H1 (cell line): ENCODE measurements at regions not wholly inside any gene's neighbourhood (a gene's known extent, or its start where the extent isn't known, plus 50 kb on each side); places are given as distances from the start of the nearest gene placed in this dataset.

Experiments
- CTCF ChIA-PET: fragments of 300-600 bp; sonication (Branson Sonifier 250); formaldehyde crosslinking; loops from one replicate; lab custom pipeline; 2021; ENCODE audit not compliant: partially characterized antibody; lab: Charles Lee
- POLR2A ChIA-PET: fragments of 300-600 bp; sonication (Branson Sonifier 250); formaldehyde crosslinking; loops from one replicate; lab custom pipeline; 2021; ENCODE audit warnings: inconsistent platforms; ENCODE audit not compliant: partially characterized antibody; lab: Charles Lee
- DNase-seq, 2 experiments: peaks; one replicate each; pipeline versions ENCODE4 v3.0.0 to v3.0.0-alpha.2; 2010 to 2022; ENCODE audit warnings: low spot score in 2 of 2, low read depth in 1 of 2, mixed read lengths in 1 of 2
- FAIRE-seq: peaks from 2 replicates; lab custom pipeline; 2011; peaks lifted over from hg19 to GRCh38; lab: Jason Lieb, UNC
- H2AFZ ChIP-seq: 2 replicates; pipeline ENCODE4 v1.8.1; 2012; ENCODE audit warnings: low read length, inconsistent platforms
- H2AK5ac ChIP-seq: 2 replicates; pipeline ENCODE4 v1.6.1; 2013; ENCODE audit warnings: low read depth, low read length
- H2BK120ac ChIP-seq: replicated peaks from 2 replicates; pipeline ENCODE3; 2013; ENCODE audit warnings: low read depth, low read length, inconsistent platforms
- H2BK12ac ChIP-seq: 2 replicates; pipeline ENCODE4 v1.6.1; 2013; ENCODE audit warnings: low read depth, low read length
- H2BK15ac ChIP-seq: 2 replicates; pipeline ENCODE4 v1.6.1; 2013; ENCODE audit warnings: low read length
- H2BK20ac ChIP-seq: 2 replicates; pipeline ENCODE4 v1.6.1; 2013; ENCODE audit warnings: low read length
- H2BK5ac ChIP-seq: 2 replicates; pipeline ENCODE4 v1.6.1; 2013; ENCODE audit warnings: low read depth, low read length
- H3K14ac ChIP-seq: 2 replicates; pipeline ENCODE4 v1.6.1; 2013; ENCODE audit warnings: inconsistent platforms; ENCODE audit not compliant: insufficient read length
- H3K18ac ChIP-seq: 2 replicates; pipeline ENCODE4 v1.6.1; 2013; ENCODE audit warnings: low read length; ENCODE audit errors: extremely low read depth
- H3K23ac ChIP-seq: 2 replicates; pipeline ENCODE4 v1.6.1; 2013; ENCODE audit warnings: inconsistent platforms; ENCODE audit not compliant: insufficient read length
- H3K23me2 ChIP-seq: 2 replicates; pipeline ENCODE4 v1.6.1; 2013; ENCODE audit warnings: low read depth, low read length
- H3K27ac ChIP-seq: 2 replicates; pipeline ENCODE4 v1.6.1; 2011; ENCODE audit warnings: low read depth, low read length, inconsistent platforms
- H3K27me3 ChIP-seq, 4 experiments: replicated peaks in 1 of 4; 1 replicate in 1 of 4; 2 replicates in 3 of 4; pipeline versions ENCODE4 v1.6.1 to v1.8.1; 2011 to 2013; ENCODE audit warnings: low read length in 3 of 4, mild to moderate bottlenecking in 3 of 4, inconsistent platforms in 2 of 4, mixed read lengths in 2 of 4, moderate library complexity in 1 of 4; ENCODE audit not compliant: control insufficient read depth in 3 of 4, insufficient read depth in 3 of 4; ENCODE audit errors: extremely low read depth in 1 of 4
- H3K36me3 ChIP-seq, 4 experiments: 2 replicates each; pipeline versions ENCODE4 v1.6.1 to v1.8.1; 2011 to 2013; ENCODE audit warnings: mild to moderate bottlenecking in 4 of 4, low read length in 3 of 4, moderate library complexity in 2 of 4, control low read depth in 1 of 4, inconsistent platforms in 1 of 4; ENCODE audit not compliant: insufficient read depth in 4 of 4, control insufficient read depth in 2 of 4
- H3K4ac ChIP-seq: replicated peaks from 2 replicates; pipeline ENCODE3; 2013; ENCODE audit warnings: low read length, low read depth, mixed read lengths, inconsistent platforms; ENCODE audit not compliant: insufficient read length
- H3K4me1 ChIP-seq, 4 experiments: replicated peaks in 1 of 4; 1 replicate in 1 of 4; 2 replicates in 3 of 4; pipeline versions ENCODE4 v1.6.1 to v1.8.1; 2011 to 2013; ENCODE audit warnings: low read length in 3 of 4, inconsistent platforms in 2 of 4, mixed read lengths in 1 of 4; ENCODE audit not compliant: insufficient read depth in 4 of 4, control insufficient read depth in 3 of 4
- H3K4me2 ChIP-seq, 2 experiments: 2 replicates each; pipeline versions ENCODE4 v1.6.1 to v1.8.1; 2011 to 2013; ENCODE audit warnings: low read depth in 2 of 2, low read length in 2 of 2, control low read depth in 1 of 2, inconsistent platforms in 1 of 2, mild to moderate bottlenecking in 1 of 2; ENCODE audit not compliant: insufficient read depth in 1 of 2
- H3K4me3 ChIP-seq, 4 experiments: fragments of 200-600, 300-600 bp in 1 of 4; sonication (generic), shearing (Covaris generic), sonication (Bioruptor Twin) in 1 of 4; 2 replicates each; pipeline versions ENCODE4 v1.5.1 to v1.8.1; 2011 to 2016; ENCODE audit warnings: low read length in 4 of 4, low read depth in 3 of 4, control low read depth in 2 of 4, inconsistent platforms in 2 of 4, mild to moderate bottlenecking in 2 of 4, mixed read lengths in 1 of 4, moderate library complexity in 1 of 4; ENCODE audit not compliant: insufficient read depth in 2 of 4; ENCODE audit errors: extremely low read depth in 1 of 4
- H3K56ac ChIP-seq: replicated peaks from 2 replicates; pipeline ENCODE3; 2013; ENCODE audit warnings: low read depth, mild to moderate bottlenecking, mixed read lengths, low read length, inconsistent platforms; ENCODE audit not compliant: insufficient read length
- H3K79me1 ChIP-seq: 2 replicates; pipeline ENCODE4 v1.6.1; 2013; ENCODE audit warnings: low read depth, low read length, control low read depth
- H3K79me2 ChIP-seq, 2 experiments: 2 replicates each; pipeline versions ENCODE4 v1.6.1 to v1.8.1; 2012 to 2013; ENCODE audit warnings: low read length in 2 of 2, mild to moderate bottlenecking in 2 of 2, inconsistent platforms in 1 of 2; ENCODE audit not compliant: insufficient read depth in 2 of 2, control insufficient read depth in 1 of 2
- H3K9ac ChIP-seq, 4 experiments: replicated peaks in 1 of 4; 1 replicate in 1 of 4; 2 replicates in 3 of 4; pipeline versions ENCODE4 v1.6.1 to v1.8.1; 2011 to 2013; ENCODE audit warnings: low read depth in 3 of 4, low read length in 3 of 4, control low read depth in 2 of 4, mild to moderate bottlenecking in 2 of 4, moderate library complexity in 2 of 4, inconsistent platforms in 1 of 4; ENCODE audit errors: extremely low read depth in 1 of 4
- H3K9me3 ChIP-seq, 2 experiments: 2 replicates each; pipeline versions ENCODE4 v1.6.1 to v1.8.1; 2012 to 2013; ENCODE audit warnings: mild to moderate bottlenecking in 2 of 2, moderate library complexity in 2 of 2, control low read depth in 1 of 2, inconsistent platforms in 1 of 2, low read depth in 1 of 2, low read length in 1 of 2, mixed read lengths in 1 of 2; ENCODE audit not compliant: insufficient read depth in 2 of 2
- H4K20me1 ChIP-seq, 2 experiments: replicated peaks in 1 of 2; 2 replicates each; pipeline versions ENCODE3 to v1.8.1; 2011 to 2013; ENCODE audit warnings: inconsistent platforms in 2 of 2, low read length in 2 of 2, mild to moderate bottlenecking in 1 of 2; ENCODE audit not compliant: insufficient read depth in 2 of 2, control insufficient read depth in 1 of 2
- H4K5ac ChIP-seq: 2 replicates; pipeline ENCODE4 v1.6.1; 2013; ENCODE audit warnings: low read length, low read depth, mixed read lengths, inconsistent platforms; ENCODE audit not compliant: insufficient read length
- H4K8ac ChIP-seq: 2 replicates; pipeline ENCODE4 v1.8.0; 2013; ENCODE audit warnings: mild to moderate bottlenecking, moderate library complexity, low read length, inconsistent platforms; ENCODE audit not compliant: insufficient read depth; ENCODE audit errors: extremely low read depth
- H4K91ac ChIP-seq: replicated peaks from 2 replicates; pipeline ENCODE3; 2013; ENCODE audit warnings: low read length, mixed read lengths, inconsistent platforms; ENCODE audit not compliant: insufficient read length
- BCL11A ChIP-seq, 2 experiments: IDR thresholded peaks; one replicate each; pipeline ENCODE4 v1.6.1; 2011; ENCODE audit warnings: low read depth in 2 of 2, low read length in 2 of 2, mild to moderate bottlenecking in 2 of 2
- CBX5 ChIP-seq: fragments of 300-800, 300-1000 bp; sonication (generic); IDR thresholded peaks from 2 replicates; pipeline ENCODE4 v1.7.1; 2016; ENCODE audit warnings: antibody characterized with exemption, low read length, low read depth
- CEBPB ChIP-seq: IDR thresholded peaks from 2 replicates; pipeline ENCODE4 v1.6.1; 2012; ENCODE audit warnings: low read depth, low read length
- EGR1 ChIP-seq: IDR thresholded peaks from 2 replicates; pipeline ENCODE4 v1.6.1; 2011; ENCODE audit warnings: low read depth, low read length, borderline replicate concordance
- FOSL1 ChIP-seq: IDR thresholded peaks from 2 replicates; pipeline ENCODE4 v1.6.1; 2011; ENCODE audit warnings: mild to moderate bottlenecking, low read depth, low read length, moderate library complexity; ENCODE audit not compliant: insufficient read depth
- KDM4A ChIP-seq: IDR thresholded peaks from one replicate; pipeline ENCODE4 v1.7.1; 2012; ENCODE audit warnings: low read depth, mild to moderate bottlenecking, moderate library complexity, low read length, inconsistent platforms; ENCODE audit not compliant: severe bottlenecking
- RBBP5 ChIP-seq: IDR thresholded peaks from 2 replicates; pipeline ENCODE4 v1.7.1; 2012; ENCODE audit warnings: low read depth, mild to moderate bottlenecking, inconsistent platforms, low read length, moderate library complexity, borderline replicate concordance
- SIX5 ChIP-seq: IDR thresholded peaks from 2 replicates; pipeline ENCODE4 v1.6.1; 2011; ENCODE audit warnings: mild to moderate bottlenecking, low read depth, low read length
- TAF1 ChIP-seq: IDR thresholded peaks from 2 replicates; pipeline ENCODE4 v1.6.1; 2011; ENCODE audit warnings: mild to moderate bottlenecking, low read depth, low read length
- TAF7 ChIP-seq: optimal IDR thresholded peaks from 2 replicates; pipeline ENCODE3; 2011; ENCODE audit warnings: low read depth, mild to moderate bottlenecking, inconsistent platforms, low read length, moderate library complexity, borderline replicate concordance
- TBP ChIP-seq: IDR thresholded peaks from 2 replicates; pipeline ENCODE4 v1.6.1; 2011; ENCODE audit warnings: low read depth, low read length, improper control_type of control experiment
- YY1 ChIP-seq: IDR thresholded peaks from 2 replicates; pipeline ENCODE4 v1.6.1; 2011; ENCODE audit warnings: low read depth, mild to moderate bottlenecking, low read length
- ZNF274 ChIP-seq: IDR thresholded peaks from 2 replicates; pipeline ENCODE4 v1.7.0; 2012; ENCODE audit warnings: low read length, borderline replicate concordance; ENCODE audit errors: extremely low read depth
- WGBS, 2 experiments: shearing (Covaris generic) in 1 of 2; methylation state at CpG; one replicate each; pipeline versions ENCODE4 v1.1.6 to v1.1.7; 2013 to 2015; ENCODE audit warnings: low lambda C conversion rate in 2 of 2, mixed read lengths in 2 of 2, inconsistent platforms in 1 of 2, low coverage in 1 of 2, missing lambda C conversion rate in 1 of 2; ENCODE audit not compliant: insufficient replicate concordance in 2 of 2, insufficient coverage in 1 of 2, insufficient read length in 1 of 2; ENCODE audit errors: extremely low coverage in 1 of 2, missing lambda C conversion rate in 1 of 2; 5-methylcytosine and 5-hydroxymethylcytosine counted together
- TF ChIP-seq, protein P1 (sequence below): IDR thresholded peaks from 2 replicates; pipeline ENCODE4 v1.6.1; 2012; ENCODE audit warnings: inconsistent platforms
- TF ChIP-seq, protein P2 (sequence below): IDR thresholded peaks from 2 replicates; pipeline ENCODE4 v1.6.1; 2011; ENCODE audit warnings: low read depth, mild to moderate bottlenecking, low read length; ENCODE audit not compliant: insufficient read depth

DNA sequence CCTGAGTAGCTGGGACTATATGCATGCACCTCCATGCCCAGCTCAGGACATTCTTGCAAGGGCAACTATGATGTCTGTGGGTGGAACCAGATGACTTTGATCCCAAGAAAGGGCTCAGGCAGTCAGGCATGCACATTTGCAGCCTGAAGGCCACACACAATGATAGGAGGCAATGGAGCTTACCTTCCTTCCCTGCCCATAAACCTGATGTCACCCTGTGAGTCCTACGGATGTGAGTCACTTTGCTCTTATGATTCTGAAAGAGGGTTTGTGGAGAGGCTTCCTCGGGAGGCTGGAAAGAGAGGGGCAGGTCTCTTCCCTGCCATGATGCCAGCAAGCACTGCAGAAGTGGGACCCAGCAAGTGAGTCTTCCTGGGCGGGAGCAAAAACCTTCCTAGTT is 202.4 kb downstream of the LY86 start:
- no peak overlapping the region for H2BK120ac ChIP-seq
- no peak overlapping the region for H3K9ac ChIP-seq
- no peak overlapping the region for H3K14ac ChIP-seq
- 89% methylated on average over 3 of the region's 3 CpGs; no CpG with 5 or more reads in 1 of the 2 experiments for WGBS, 2 experiments
- H4K5ac ChIP-seq: no peak overlapping the region
- H3K56ac ChIP-seq: no peak overlapping the region
- H3K36me3 ChIP-seq: no peaks in the 10 kb centered on the region
- H4K8ac ChIP-seq: peak overlapping the region; percentile 12; the same call in 1 of the 2 replicates
- ChIA-PET CTCF (interaction anchor here (1.5 kb wide), 1 partner anchor 453 kb away, joined by 5 read pairs; no protein-coding TSS in a partner anchor), POLR2A (no interaction called here)
- H3K4me1 ChIP-seq: no peaks in the 10 kb centered on the region
- H3K79me2 ChIP-seq: no peaks in the 10 kb centered on the region
- no peak overlapping the region for H2AFZ ChIP-seq
- H2BK12ac ChIP-seq: no peak overlapping the region
- no peak overlapping the region for H2BK15ac ChIP-seq
- no peak overlapping the region for H4K91ac ChIP-seq
- H3K27ac ChIP-seq: no peak overlapping the region
- no peak overlapping the region for H3K4ac ChIP-seq
- no peak overlapping the region for H2BK5ac ChIP-seq
- no peak overlapping the region for H2BK20ac ChIP-seq
- H4K20me1 ChIP-seq: no peaks in the 10 kb centered on the region
- no peak for DNase-seq
- no peaks in the 10 kb centered on the region for H3K27me3 ChIP-seq
- H3K9me3 ChIP-seq: no peaks in the 10 kb centered on the region
- no peak overlapping the region for H3K4me2 ChIP-seq
- no peaks in the 10 kb centered on the region for H3K23me2 ChIP-seq
- no peak overlapping the region for H3K4me3 ChIP-seq
- H3K79me1 ChIP-seq: no peaks in the 10 kb centered on the region
- no peak overlapping the region for H2AK5ac ChIP-seq
- no peak overlapping the region for H3K23ac ChIP-seq
- no peak for FAIRE-seq
- H3K18ac ChIP-seq: no peak overlapping the region
- TF ChIP-seq, protein P1, sequence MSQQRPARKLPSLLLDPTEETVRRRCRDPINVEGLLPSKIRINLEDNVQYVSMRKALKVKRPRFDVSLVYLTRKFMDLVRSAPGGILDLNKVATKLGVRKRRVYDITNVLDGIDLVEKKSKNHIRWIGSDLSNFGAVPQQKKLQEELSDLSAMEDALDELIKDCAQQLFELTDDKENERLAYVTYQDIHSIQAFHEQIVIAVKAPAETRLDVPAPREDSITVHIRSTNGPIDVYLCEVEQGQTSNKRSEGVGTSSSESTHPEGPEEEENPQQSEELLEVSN: no peak
- TF ChIP-seq TAF7 (no peak), EGR1 (no peak), BCL11A (IDR thresholded peaks at IDR 0.05; ENCODE audit: low read depth in 2 of 2, low read length in 2 of 2) (no peak), TAF1 (no peak), CEBPB (no peak), TBP (no peak), YY1 (no peak), CBX5 (no peak), SIX5 (no peak), RBBP5 (no peak), ZNF274 (no peak), FOSL1 (no peak), KDM4A (no peak)
- TF ChIP-seq, protein P2, sequence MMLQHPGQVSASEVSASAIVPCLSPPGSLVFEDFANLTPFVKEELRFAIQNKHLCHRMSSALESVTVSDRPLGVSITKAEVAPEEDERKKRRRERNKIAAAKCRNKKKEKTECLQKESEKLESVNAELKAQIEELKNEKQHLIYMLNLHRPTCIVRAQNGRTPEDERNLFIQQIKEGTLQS: no peak
